ENCODE measurements at regions not wholly inside any gene's neighbourhood (a gene's known extent, or its start where the extent isn't known, plus 50 kb on each side); places are given as distances from the start of the nearest gene placed in this dataset.

DNA sequence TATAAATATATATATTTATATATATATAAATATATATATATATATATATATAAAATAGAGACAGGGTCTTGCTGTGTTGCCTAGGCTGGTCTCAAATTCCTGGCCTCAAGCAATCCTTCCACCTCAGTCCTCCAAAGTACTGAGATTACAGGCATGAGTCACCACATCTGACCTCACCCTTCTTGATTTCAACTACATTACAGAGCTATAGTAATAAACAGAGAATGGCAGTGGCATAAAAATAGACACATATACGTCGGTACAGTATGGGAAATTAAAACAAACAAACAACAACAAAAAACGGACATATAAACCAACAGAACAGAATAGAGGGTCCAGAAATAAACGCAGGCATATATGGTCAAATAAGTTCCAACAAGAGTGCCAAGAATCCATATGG, 77.6 kb upstream of the PPP1R3A start:
- TF ChIP-seq EZH2phosphoT487 (IDR thresholded peaks at IDR 0.05; ENCODE audit: insufficient read depth, low read depth) (no peak), EZH2 (IDR thresholded peaks at IDR 0.05; ENCODE audit: insufficient read depth, poor library complexity, severe bottlenecking) (no peak)
